ENCODE measurements at regions not wholly inside any gene's neighbourhood (a gene's known extent, or its start where the extent isn't known, plus 50 kb on each side); places are given as distances from the start of the nearest gene placed in this dataset.

GRCh38 chr15:68497206-68497910, 65.4 kb upstream of the ITGA11 start:
- ChIA-PET CTCF (interaction anchor here (1.1 to 1.4 kb wide), 3 partner anchors 53 to 234 kb away, joined by 3 read pairs; no protein-coding TSS in a partner anchor), POLR2A (no interaction called here)
- H3K36me3 ChIP-seq (replicated peaks in 1 of 2; ENCODE audit: control insufficient read depth in 1 of 2, insufficient read depth in 2 of 2, low read length in 1 of 2), result no peaks in the 10 kb centered on the region
- H3K4me3 ChIP-seq (ENCODE audit: low read depth in 2 of 2, low read length in 1 of 2), result no peak overlapping the region
- no peak for DNase-seq
- H3K79me2 ChIP-seq (ENCODE audit: insufficient read depth), result no peaks in the 10 kb centered on the region
- no peak for TF ChIP-seq RXRA (IDR thresholded peaks at IDR 0.05; ENCODE audit: borderline replicate concordance, low read depth)
- TF ChIP-seq CTCF (IDR thresholded peaks at IDR 0.05), result no peak
- no peak for TF ChIP-seq CHD2 (IDR thresholded peaks at IDR 0.05; ENCODE audit: low read length, partially characterized antibody)
- no peak for TF ChIP-seq SMC3 (IDR thresholded peaks at IDR 0.05; ENCODE audit: low read depth, low read length)
- TF ChIP-seq MAX (IDR thresholded peaks at IDR 0.05; ENCODE audit: low read depth), result no peak
- TF ChIP-seq FOXM1 (IDR thresholded peaks at IDR 0.05; ENCODE audit: low read depth), result no peak
- TF ChIP-seq ELF1 (IDR thresholded peaks at IDR 0.05), result no peak
- no peak for TF ChIP-seq PBX3 (IDR thresholded peaks at IDR 0.05)
- no peak for TF ChIP-seq FOSL2 (IDR thresholded peaks at IDR 0.05; ENCODE audit: borderline replicate concordance, low read depth)
- no peak for TF ChIP-seq ZBTB33 (IDR thresholded peaks at IDR 0.05; ENCODE audit: borderline replicate concordance, low read depth)
- no peak for TF ChIP-seq USF2 (IDR thresholded peaks at IDR 0.05; ENCODE audit: borderline replicate concordance, low read depth, low read length)
- no peak for TF ChIP-seq SIN3A (IDR thresholded peaks at IDR 0.05; ENCODE audit: borderline replicate concordance, low read depth, low read length)
- TF ChIP-seq IRF3 (IDR thresholded peaks at IDR 0.05; ENCODE audit: low read depth, low read length), result no peak
- TF ChIP-seq FOXJ3 (CRISPR knock-in tag; IDR thresholded peaks at IDR 0.05), result no peak
- no peak for TF ChIP-seq TCF12 (IDR thresholded peaks at IDR 0.05)
- no peak for TF ChIP-seq YY1 (IDR thresholded peaks at IDR 0.05; ENCODE audit: low read depth)
- no peak for TF ChIP-seq RAD21 (IDR thresholded peaks at IDR 0.05; ENCODE audit: low read length)
- no peak for TF ChIP-seq NRF1 (IDR thresholded peaks at IDR 0.05; ENCODE audit: low read depth, low read length)
- TF ChIP-seq NFIC (IDR thresholded peaks at IDR 0.05; ENCODE audit: borderline replicate concordance), result no peak
- H3K4me1 ChIP-seq (ENCODE audit: control insufficient read depth in 1 of 2, insufficient read depth in 2 of 2, low read depth in 1 of 2, low read length in 1 of 2), result no peaks in the 10 kb centered on the region
- H2AFZ ChIP-seq (ENCODE audit: low read depth), result no peak overlapping the region
- no peak overlapping the region for H3K9ac ChIP-seq
- no peaks in the 10 kb centered on the region for H3K9me3 ChIP-seq
- 41% methylated on average over 5 of the region's 5 CpGs for WGBS (ENCODE audit: low lambda C conversion rate)
- H3K4me2 ChIP-seq, result no peak overlapping the region
- H3K27ac ChIP-seq (ENCODE audit: low read depth in 2 of 2, low read length in 1 of 2), result no peak overlapping the region
- no peaks in the 10 kb centered on the region for H3F3A ChIP-seq (replicated peaks; ENCODE audit: insufficient read depth)
- H4K20me1 ChIP-seq (ENCODE audit: insufficient read depth), result no peaks in the 10 kb centered on the region
- H3K27me3 ChIP-seq (ENCODE audit: insufficient read depth), result no peaks in the 10 kb centered on the region
- H3K9me2 ChIP-seq, result no peaks in the 10 kb centered on the region

Measured in SK-N-SH (cell line).